ENCODE measurements at regions not wholly inside any gene's neighbourhood (a gene's known extent, or its start where the extent isn't known, plus 50 kb on each side); places are given as distances from the start of the nearest gene placed in this dataset.

DNA sequence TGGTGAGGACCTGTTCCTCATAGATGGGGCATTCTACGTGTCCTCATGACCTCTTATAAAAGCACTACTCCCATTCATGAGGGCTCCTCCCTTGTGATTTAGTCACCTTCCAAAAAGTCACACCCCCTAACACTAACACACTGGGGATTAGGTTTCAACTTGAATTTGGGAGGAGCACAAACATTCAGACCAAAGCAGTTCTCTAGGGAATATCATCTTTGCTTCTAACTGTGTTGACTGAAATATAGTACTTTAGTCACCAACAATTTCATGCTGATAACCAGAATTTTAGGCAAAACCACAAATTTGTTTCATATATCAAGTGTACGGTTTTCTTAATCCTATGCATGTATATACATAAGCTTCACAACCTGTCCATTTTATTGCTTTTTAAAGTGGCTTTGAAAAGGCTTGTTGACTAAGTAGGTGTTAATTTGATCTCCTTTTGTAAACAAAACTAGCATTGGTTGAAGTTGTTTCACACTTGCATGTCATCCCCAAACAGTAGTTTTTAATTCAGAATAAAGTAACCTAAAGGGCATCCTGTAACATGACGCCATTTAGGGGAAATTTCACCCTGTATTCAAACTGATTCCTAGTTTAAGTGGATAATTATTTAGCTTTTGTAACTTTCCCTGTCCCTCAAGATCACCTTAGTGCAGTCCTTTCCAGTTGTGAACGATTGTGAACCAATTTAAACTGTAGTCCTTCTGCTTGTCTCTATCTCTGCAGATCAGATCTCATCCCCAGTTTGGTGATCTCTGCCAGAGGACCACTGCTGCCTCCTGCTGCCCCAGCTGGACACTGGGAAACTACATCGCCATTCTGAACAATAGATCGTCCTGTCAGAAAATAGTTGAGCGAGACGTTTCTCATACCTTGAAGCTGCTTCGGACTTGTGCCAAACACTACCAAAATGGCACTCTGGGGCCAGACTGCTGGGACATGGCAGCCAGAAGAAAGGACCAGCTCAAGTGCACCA lies 141.1 kb downstream of the TLR5 start:
- no peak for TF ChIP-seq CTCF (IDR thresholded peaks at IDR 0.05)
- no peak for TF ChIP-seq POLR2A (IDR thresholded peaks at IDR 0.05)

Data from right lobe of liver (tissue), 4 donors.